GM23338 (cell line): ENCODE measurements at regions not wholly inside any gene's neighbourhood (a gene's known extent, or its start where the extent isn't known, plus 50 kb on each side); places are given as distances from the start of the nearest gene placed in this dataset.

Source experiments
- ATAC-seq: fragments of 200-7000 bp; cut with Tn5 transposase; 3 replicates; pipeline ENCODE4 v1.9.1; 2020
- DNase-seq: peaks from one replicate; pipeline ENCODE4 v3.0.0-alpha.2; 2015; ENCODE audit warnings: low spot score
- H2AFZ ChIP-seq: fragments of 200-600 bp; sonication (generic); 2 replicates; pipeline ENCODE4 v1.8.0; 2016; ENCODE audit warnings: antibody characterized with exemption, mild to moderate bottlenecking, moderate library complexity
- H3F3A ChIP-seq: fragments of 200-600 bp; sonication (generic); replicated peaks from 2 replicates; pipeline ENCODE4 v1.8.0; 2017; ENCODE audit warnings: antibody characterized with exemption, mixed run types, low read depth
- H3K27ac ChIP-seq: fragments of 200-600 bp; sonication (generic); 2 replicates; pipeline ENCODE4 v1.6.1; 2016; ENCODE audit warnings: low read depth
- H3K27me3 ChIP-seq: fragments of 200-600 bp; sonication (generic); 2 replicates; pipeline ENCODE4 v1.8.0; 2016; ENCODE audit warnings: mild to moderate bottlenecking, mixed run types, moderate library complexity; ENCODE audit not compliant: insufficient read depth
- H3K36me3 ChIP-seq: fragments of 200-600 bp; sonication (generic); 2 replicates; pipeline ENCODE4 v1.8.0; 2016; ENCODE audit warnings: mild to moderate bottlenecking; ENCODE audit not compliant: insufficient read depth
- H3K4me1 ChIP-seq: fragments of 200-600 bp; sonication (generic); 2 replicates; pipeline ENCODE4 v1.8.0; 2016; ENCODE audit warnings: mild to moderate bottlenecking, moderate library complexity; ENCODE audit not compliant: insufficient read depth
- H3K4me2 ChIP-seq: fragments of 200-600 bp; sonication (generic); 2 replicates; pipeline ENCODE4 v1.7.1; 2017; ENCODE audit warnings: mixed run types
- H3K4me3 ChIP-seq: fragments of 200-600 bp; sonication (generic); 2 replicates; pipeline ENCODE4 v1.6.1; 2016; ENCODE audit warnings: mixed run types
- H3K79me2 ChIP-seq: fragments of 200-600 bp; sonication (generic); replicated peaks from 2 replicates; pipeline ENCODE4 v1.8.0; 2017; ENCODE audit warnings: mild to moderate bottlenecking; ENCODE audit not compliant: insufficient read depth
- H3K9me2 ChIP-seq: fragments of 200-600 bp; sonication (generic); 2 replicates; pipeline ENCODE4 v1.8.0; 2017; ENCODE audit not compliant: insufficient read depth
- H4K20me1 ChIP-seq: fragments of 200-600 bp; sonication (generic); replicated peaks from 2 replicates; pipeline ENCODE4 v1.8.0; 2017; ENCODE audit warnings: mild to moderate bottlenecking; ENCODE audit not compliant: insufficient read depth
- H3K27ac Mint-ChIP-seq: 2 replicates; pipeline ENCODE4 v1.8.0; 2020; ENCODE audit warnings: inconsistent platforms, mild to moderate bottlenecking, moderate library complexity, mixed read lengths
- H3K27me3 Mint-ChIP-seq: 3 replicates; pipeline ENCODE4 v1.8.0; 2022; ENCODE audit warnings: low read depth, mild to moderate bottlenecking, moderate library complexity, mixed read lengths, inconsistent platforms; ENCODE audit not compliant: insufficient read depth, poor library complexity
- H3K36me3 Mint-ChIP-seq: 3 replicates; pipeline ENCODE4 v1.8.0; 2021; ENCODE audit warnings: low read depth, mild to moderate bottlenecking, inconsistent platforms, moderate library complexity, mixed read lengths
- H3K4me1 Mint-ChIP-seq: 3 replicates; pipeline ENCODE4 v1.8.0; 2020; ENCODE audit warnings: mild to moderate bottlenecking, inconsistent platforms, mixed read lengths
- H3K4me3 Mint-ChIP-seq: 3 replicates; pipeline ENCODE4 v1.8.0; 2021; ENCODE audit warnings: moderate library complexity, mild to moderate bottlenecking, inconsistent platforms, mixed read lengths
- H3K9me3 Mint-ChIP-seq: 3 replicates; pipeline ENCODE4 v1.8.0; 2020; ENCODE audit warnings: moderate library complexity, mild to moderate bottlenecking, inconsistent platforms, mixed read lengths
- EZH2phosphoT487 ChIP-seq: fragments of 200-600 bp; sonication (generic); IDR thresholded peaks from one replicate; pipeline ENCODE4 v1.8.1; 2018; ENCODE audit warnings: antibody characterized with exemption; ENCODE audit not compliant: unreplicated experiment
- NANOG ChIP-seq: IDR thresholded peaks from 2 replicates; pipeline ENCODE4 v1.6.1; 2016; ENCODE audit warnings: antibody characterized with exemption, borderline replicate concordance
- ZNF331 ChIP-seq: fragments of 250-450 bp; sonication (Bioruptor Pico); IDR thresholded peaks from 2 replicates; pipeline ENCODE4 v1.5.0; 2020; ENCODE audit warnings: low read depth, mild to moderate bottlenecking, moderate library complexity
- TF ChIP-seq, protein P1 (sequence below): IDR thresholded peaks from 2 replicates; pipeline ENCODE4 v1.6.1; 2016; ENCODE audit warnings: antibody characterized with exemption
- TF ChIP-seq, protein P2 (sequence below): fragments of 250-450 bp; sonication (Bioruptor Pico); IDR thresholded peaks from 2 replicates; pipeline ENCODE4 v1.5.0; 2020; ENCODE audit warnings: mild to moderate bottlenecking, moderate library complexity

DNA sequence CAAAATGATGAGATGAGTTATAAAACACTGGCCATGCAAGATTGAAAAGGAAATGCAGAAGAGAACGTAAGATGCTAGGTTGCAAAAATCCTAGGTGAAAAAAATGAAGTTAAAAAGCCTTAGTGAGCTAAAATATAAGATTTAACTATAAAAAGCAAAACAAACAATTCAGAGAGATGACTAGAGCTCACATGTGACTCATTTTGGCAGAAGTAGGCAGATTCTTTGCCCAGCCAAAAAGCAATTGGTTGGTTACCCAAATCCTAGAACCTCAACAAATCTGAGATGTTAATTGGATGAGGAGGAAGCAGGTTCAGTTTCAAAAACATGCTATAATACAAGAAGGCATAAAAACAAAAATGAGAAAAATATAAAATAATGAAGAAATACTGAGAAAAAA is 249.1 kb downstream of the OGFRL1 start (continued):
- TF ChIP-seq, protein P1, sequence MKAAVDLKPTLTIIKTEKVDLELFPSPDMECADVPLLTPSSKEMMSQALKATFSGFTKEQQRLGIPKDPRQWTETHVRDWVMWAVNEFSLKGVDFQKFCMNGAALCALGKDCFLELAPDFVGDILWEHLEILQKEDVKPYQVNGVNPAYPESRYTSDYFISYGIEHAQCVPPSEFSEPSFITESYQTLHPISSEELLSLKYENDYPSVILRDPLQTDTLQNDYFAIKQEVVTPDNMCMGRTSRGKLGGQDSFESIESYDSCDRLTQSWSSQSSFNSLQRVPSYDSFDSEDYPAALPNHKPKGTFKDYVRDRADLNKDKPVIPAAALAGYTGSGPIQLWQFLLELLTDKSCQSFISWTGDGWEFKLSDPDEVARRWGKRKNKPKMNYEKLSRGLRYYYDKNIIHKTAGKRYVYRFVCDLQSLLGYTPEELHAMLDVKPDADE, result no peak
- TF ChIP-seq, protein P2, sequence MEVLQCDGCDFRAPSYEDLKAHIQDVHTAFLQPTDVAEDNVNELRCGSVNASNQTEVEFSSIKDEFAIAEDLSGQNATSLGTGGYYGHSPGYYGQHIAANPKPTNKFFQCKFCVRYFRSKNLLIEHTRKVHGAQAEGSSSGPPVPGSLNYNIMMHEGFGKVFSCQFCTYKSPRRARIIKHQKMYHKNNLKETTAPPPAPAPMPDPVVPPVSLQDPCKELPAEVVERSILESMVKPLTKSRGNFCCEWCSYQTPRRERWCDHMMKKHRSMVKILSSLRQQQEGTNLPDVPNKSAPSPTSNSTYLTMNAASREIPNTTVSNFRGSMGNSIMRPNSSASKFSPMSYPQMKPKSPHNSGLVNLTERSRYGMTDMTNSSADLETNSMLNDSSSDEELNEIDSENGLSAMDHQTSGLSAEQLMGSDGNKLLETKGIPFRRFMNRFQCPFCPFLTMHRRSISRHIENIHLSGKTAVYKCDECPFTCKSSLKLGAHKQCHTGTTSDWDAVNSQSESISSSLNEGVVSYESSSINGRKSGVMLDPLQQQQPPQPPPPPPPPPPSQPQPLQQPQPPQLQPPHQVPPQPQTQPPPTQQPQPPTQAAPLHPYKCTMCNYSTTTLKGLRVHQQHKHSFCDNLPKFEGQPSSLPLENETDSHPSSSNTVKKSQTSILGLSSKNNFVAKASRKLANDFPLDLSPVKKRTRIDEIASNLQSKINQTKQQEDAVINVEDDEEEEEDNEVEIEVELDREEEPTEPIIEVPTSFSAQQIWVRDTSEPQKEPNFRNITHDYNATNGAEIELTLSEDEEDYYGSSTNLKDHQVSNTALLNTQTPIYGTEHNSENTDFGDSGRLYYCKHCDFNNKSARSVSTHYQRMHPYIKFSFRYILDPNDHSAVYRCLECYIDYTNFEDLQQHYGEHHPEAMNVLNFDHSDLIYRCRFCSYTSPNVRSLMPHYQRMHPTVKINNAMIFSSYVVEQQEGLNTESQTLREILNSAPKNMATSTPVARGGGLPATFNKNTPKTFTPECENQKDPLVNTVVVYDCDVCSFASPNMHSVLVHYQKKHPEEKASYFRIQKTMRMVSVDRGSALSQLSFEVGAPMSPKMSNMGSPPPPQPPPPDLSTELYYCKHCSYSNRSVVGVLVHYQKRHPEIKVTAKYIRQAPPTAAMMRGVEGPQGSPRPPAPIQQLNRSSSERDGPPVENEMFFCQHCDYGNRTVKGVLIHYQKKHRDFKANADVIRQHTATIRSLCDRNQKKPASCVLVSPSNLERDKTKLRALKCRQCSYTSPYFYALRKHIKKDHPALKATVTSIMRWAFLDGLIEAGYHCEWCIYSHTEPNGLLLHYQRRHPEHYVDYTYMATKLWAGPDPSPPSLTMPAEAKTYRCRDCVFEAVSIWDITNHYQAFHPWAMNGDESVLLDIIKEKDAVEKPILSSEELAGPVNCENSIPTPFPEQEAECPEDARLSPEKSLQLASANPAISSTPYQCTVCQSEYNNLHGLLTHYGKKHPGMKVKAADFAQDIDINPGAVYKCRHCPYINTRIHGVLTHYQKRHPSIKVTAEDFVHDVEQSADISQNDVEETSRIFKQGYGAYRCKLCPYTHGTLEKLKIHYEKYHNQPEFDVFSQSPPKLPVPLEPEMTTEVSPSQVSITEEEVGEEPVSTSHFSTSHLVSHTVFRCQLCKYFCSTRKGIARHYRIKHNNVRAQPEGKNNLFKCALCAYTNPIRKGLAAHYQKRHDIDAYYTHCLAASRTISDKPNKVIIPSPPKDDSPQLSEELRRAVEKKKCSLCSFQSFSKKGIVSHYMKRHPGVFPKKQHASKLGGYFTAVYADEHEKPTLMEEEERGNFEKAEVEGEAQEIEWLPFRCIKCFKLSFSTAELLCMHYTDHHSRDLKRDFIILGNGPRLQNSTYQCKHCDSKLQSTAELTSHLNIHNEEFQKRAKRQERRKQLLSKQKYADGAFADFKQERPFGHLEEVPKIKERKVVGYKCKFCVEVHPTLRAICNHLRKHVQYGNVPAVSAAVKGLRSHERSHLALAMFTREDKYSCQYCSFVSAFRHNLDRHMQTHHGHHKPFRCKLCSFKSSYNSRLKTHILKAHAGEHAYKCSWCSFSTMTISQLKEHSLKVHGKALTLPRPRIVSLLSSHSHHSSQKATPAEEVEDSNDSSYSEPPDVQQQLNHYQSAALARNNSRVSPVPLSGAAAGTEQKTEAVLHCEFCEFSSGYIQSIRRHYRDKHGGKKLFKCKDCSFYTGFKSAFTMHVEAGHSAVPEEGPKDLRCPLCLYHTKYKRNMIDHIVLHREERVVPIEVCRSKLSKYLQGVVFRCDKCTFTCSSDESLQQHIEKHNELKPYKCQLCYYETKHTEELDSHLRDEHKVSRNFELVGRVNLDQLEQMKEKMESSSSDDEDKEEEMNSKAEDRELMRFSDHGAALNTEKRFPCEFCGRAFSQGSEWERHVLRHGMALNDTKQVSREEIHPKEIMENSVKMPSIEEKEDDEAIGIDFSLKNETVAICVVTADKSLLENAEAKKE (CRISPR knock-in tag), result no peak

DNA sequence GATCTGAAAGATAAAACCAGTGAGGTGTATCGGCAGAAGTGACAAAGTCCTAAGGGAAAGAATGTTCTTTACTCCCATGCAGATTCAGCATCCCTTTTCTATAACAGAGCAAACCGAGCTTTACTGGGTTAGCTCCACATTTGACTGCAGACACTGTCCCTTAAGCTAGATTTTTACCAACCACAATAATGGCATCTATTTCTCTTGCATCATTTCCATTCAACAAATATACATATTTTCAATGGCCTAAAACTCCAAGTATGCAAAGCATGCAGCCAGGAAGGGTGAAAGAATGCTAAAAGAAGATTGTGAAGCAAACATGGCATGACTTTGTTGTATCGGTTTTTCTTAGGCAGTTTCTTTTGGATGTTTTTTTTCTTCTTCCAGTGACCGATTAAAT is 255.4 kb downstream of the OGFRL1 start:
- H3K4me3 Mint-ChIP-seq, result no peak overlapping the region
- no peak for TF ChIP-seq ZNF331
- no peak for TF ChIP-seq EZH2phosphoT487
- TF ChIP-seq NANOG, result peak; percentile 19; the same call in 1 of the 2 replicates
- no peak for ATAC-seq
- Histone ChIP-seq H3K4me2 (no peak overlapping the region), H4K20me1 (no peaks in the 10 kb centered on the region), H3K4me3 (no peak overlapping the region), H3K27me3 (no peaks in the 10 kb centered on the region), H3K79me2 (no peaks in the 10 kb centered on the region), H3K36me3 (no peaks in the 10 kb centered on the region), H2AFZ (no peak overlapping the region), H3K4me1 (peaks cover 15% of the 10 kb centered on the region; the same call in 1 of the 2 replicates), H3K9me2 (no peaks in the 10 kb centered on the region; the same call in 1 of the 2 replicates), H3K27ac (peak overlapping the region; percentile 27; the same call in 1 of the 2 replicates), H3F3A (no peaks in the 10 kb centered on the region)
- peak; percentile 54 for DNase-seq
- H3K27ac Mint-ChIP-seq, result peak overlapping the region; percentile 80
- H3K9me3 Mint-ChIP-seq, result no peaks in the 10 kb centered on the region
- peaks cover 11% of the 10 kb centered on the region for H3K4me1 Mint-ChIP-seq
- H3K36me3 Mint-ChIP-seq, result no peaks in the 10 kb centered on the region
- no peaks in the 10 kb centered on the region for H3K27me3 Mint-ChIP-seq
